ENCODE measurements at regions not wholly inside any gene's neighbourhood (a gene's known extent, or its start where the extent isn't known, plus 50 kb on each side); places are given as distances from the start of the nearest gene placed in this dataset.

DNA sequence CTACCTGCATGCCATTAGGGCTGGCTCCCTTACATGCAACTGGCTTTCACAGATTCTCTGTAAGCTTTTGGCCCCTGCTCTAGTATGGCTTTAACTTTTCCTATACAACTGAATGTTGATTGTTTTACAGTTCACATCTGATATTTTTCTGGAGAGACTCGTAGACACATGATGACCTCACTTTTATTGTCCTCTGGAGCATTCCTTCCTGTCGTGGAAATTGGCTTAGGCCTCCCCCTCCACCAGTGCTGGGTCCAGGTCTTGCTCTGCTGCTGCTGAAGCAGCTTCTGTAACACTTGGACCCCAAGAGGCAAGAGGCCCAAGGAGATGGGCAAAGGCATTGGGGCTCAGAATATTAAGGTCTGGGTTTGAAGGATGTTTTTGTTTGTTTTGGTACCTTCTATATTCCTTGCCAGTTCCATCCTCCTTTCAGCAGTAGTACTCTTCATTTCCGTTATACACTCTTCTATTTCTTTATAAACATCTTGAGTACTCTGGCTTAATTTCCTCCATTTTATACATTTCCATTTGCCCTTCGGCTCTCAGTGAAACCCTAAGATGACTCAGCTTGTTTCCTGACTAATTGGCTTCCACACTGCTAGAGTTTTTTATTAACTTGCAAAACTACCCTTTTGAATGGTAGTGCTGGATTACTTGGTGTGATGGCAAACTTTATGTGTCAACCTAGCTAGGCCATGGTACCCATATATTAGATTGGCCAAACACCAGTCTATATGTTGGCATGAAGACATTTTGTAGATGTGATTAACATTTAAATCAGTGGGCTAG, 219.8 kb downstream of the CDCA7 start:
- Histone ChIP-seq H3K27me3 (no peaks in the 10 kb centered on the region), H3K4me3 (no peak overlapping the region), H3K27ac (no peak overlapping the region), H3K9me3 (no peaks in the 10 kb centered on the region), H3K36me3 (no peaks in the 10 kb centered on the region), H3K4me1 (no peaks in the 10 kb centered on the region)
- intact Hi-C loops (cut with DNase I; ENCODE audit: low total_unique reads) = no loop called here
- no peak for TF ChIP-seq POLR2A (IDR thresholded peaks at IDR 0.05)
- TF ChIP-seq POLR2AphosphoS5 (IDR thresholded peaks at IDR 0.05) = no peak
- TF ChIP-seq, protein P1, sequence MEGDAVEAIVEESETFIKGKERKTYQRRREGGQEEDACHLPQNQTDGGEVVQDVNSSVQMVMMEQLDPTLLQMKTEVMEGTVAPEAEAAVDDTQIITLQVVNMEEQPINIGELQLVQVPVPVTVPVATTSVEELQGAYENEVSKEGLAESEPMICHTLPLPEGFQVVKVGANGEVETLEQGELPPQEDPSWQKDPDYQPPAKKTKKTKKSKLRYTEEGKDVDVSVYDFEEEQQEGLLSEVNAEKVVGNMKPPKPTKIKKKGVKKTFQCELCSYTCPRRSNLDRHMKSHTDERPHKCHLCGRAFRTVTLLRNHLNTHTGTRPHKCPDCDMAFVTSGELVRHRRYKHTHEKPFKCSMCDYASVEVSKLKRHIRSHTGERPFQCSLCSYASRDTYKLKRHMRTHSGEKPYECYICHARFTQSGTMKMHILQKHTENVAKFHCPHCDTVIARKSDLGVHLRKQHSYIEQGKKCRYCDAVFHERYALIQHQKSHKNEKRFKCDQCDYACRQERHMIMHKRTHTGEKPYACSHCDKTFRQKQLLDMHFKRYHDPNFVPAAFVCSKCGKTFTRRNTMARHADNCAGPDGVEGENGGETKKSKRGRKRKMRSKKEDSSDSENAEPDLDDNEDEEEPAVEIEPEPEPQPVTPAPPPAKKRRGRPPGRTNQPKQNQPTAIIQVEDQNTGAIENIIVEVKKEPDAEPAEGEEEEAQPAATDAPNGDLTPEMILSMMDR (IDR thresholded peaks at IDR 0.05) = no peak
- DNase-seq (ENCODE audit: low spot score in 2 of 2) = no peak

DNA sequence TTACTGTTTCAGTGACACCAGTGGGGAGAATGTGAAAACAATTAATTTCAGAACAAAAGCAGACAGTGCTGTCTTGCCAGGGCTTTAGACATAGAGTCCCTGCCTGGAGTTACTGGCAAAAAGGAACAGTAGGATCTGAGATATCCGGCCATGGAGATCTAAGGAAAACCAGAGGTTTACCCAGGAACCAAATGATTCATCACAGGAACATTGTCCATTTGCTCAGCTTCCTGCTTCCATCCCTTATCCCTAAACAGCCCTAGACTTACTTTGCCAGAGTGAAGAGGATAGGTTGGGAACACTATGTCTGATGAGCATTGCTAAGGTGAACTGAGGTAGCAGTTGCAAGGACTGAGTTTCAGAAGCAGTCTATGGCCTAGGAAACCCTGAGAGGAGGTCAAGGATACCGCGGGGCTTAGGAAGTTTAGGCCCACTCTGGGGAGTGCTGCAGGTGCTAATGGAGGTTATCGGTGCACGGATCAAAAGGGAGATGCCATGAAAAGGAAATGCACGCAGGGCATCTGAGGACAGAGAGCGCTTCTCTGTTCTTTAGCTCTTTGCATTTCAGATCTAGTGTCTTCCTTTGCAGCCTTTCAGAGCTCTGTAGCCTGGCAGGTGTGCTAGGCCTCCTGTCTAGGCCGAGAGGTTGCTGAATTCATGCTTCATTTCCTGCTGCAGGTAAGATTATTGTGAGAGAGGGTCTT, 223.9 kb downstream of the CDCA7 start:
- intact Hi-C loops (cut with DNase I; ENCODE audit: low total_unique reads) = no loop called here
- Histone ChIP-seq H3K27ac (no peak overlapping the region), H3K4me1 (no peaks in the 10 kb centered on the region), H3K4me3 (no peak overlapping the region), H3K27me3 (no peaks in the 10 kb centered on the region), H3K36me3 (no peaks in the 10 kb centered on the region), H3K9me3 (no peaks in the 10 kb centered on the region)
- TF ChIP-seq POLR2AphosphoS5 (IDR thresholded peaks at IDR 0.05) = no peak
- TF ChIP-seq, protein P1 (IDR thresholded peaks at IDR 0.05) = no peak
- no peak for TF ChIP-seq POLR2A (IDR thresholded peaks at IDR 0.05)
- no peak for DNase-seq (ENCODE audit: low spot score in 2 of 2)

DNA sequence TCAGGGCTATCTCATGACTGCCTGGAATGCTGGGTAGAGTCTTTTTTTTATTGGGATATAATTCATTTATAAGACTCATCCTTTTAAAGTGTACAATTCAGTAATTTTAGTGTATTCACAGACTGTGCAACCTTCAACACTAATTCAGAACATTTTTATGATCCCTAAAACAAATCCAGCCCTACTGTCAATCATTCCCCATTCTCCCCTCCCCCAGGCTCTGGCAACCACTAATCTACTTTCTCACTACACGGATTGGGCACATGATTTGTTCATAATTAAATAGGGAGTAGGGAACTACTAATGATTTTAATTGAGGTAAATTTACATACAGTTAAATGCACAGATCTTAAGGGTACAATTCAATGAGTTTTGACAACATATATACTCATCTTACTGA, 225.7 kb downstream of the CDCA7 start:
- H3K9me3 ChIP-seq = no peaks in the 10 kb centered on the region
- H3K4me3 ChIP-seq = no peak overlapping the region
- H3K27me3 ChIP-seq = no peaks in the 10 kb centered on the region
- intact Hi-C loops (cut with DNase I; ENCODE audit: low total_unique reads) = no loop called here
- TF ChIP-seq POLR2AphosphoS5 (IDR thresholded peaks at IDR 0.05) (no peak), POLR2A (IDR thresholded peaks at IDR 0.05) (no peak)
- TF ChIP-seq, protein P1 (IDR thresholded peaks at IDR 0.05) = no peak
- DNase-seq (ENCODE audit: low spot score in 2 of 2) = no peak
- no peaks in the 10 kb centered on the region for H3K36me3 ChIP-seq
- H3K4me1 ChIP-seq = no peaks in the 10 kb centered on the region
- H3K27ac ChIP-seq = no peak overlapping the region

DNA sequence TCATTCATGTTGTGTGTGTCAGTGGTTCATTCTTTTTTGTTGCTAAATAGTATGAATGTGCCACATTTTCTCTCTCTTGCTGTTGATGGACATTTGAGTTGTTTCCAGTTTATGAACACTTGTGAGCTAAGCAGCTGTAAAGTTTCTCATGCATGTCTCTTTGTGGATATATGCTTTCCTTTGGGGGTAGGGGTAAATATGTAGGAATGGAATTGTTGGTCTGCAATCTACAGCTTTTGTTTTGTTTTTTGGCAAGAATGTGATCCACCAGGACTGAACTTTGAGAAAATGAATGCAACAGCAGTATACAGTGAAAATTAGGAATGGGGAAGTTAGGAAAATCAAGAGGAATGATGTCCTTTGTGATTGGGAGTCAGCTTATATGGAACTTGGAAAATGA, 226.3 kb downstream of the CDCA7 start:
- no peaks in the 10 kb centered on the region for H3K27me3 ChIP-seq
- no peaks in the 10 kb centered on the region for H3K36me3 ChIP-seq
- intact Hi-C loops (cut with DNase I; ENCODE audit: low total_unique reads) = no loop called here
- H3K9me3 ChIP-seq = no peaks in the 10 kb centered on the region
- no peak overlapping the region for H3K4me3 ChIP-seq
- no peak for DNase-seq (ENCODE audit: low spot score in 2 of 2)
- H3K4me1 ChIP-seq = no peaks in the 10 kb centered on the region
- TF ChIP-seq POLR2AphosphoS5 (IDR thresholded peaks at IDR 0.05) (no peak), POLR2A (IDR thresholded peaks at IDR 0.05) (no peak)
- TF ChIP-seq, protein P1 (IDR thresholded peaks at IDR 0.05) = no peak
- no peak overlapping the region for H3K27ac ChIP-seq

DNA sequence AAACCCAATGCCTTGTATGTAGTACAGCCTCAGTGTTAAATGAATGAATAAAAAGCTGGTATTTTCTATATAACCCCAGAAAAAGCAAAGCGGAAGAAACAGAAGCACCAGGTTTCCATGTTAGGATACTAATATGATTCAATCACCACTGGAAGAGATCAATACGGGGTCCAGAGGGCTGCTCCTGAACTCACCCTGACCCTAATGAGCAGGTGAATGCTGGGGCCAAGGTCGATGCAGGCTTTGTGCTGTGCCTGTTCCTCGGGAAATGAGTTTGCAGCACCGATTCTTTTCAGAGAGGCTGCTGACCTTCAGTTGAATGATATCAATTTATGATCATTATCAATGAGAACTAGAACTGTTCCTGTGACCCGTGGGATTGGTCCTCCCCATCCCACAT, 228.5 kb downstream of the CDCA7 start:
- no peaks in the 10 kb centered on the region for H3K4me1 ChIP-seq
- no peaks in the 10 kb centered on the region for H3K9me3 ChIP-seq
- no peak overlapping the region for H3K27ac ChIP-seq
- intact Hi-C loops (cut with DNase I; ENCODE audit: low total_unique reads) = no loop called here
- DNase-seq (ENCODE audit: low spot score in 2 of 2) = no peak
- no peak overlapping the region for H3K4me3 ChIP-seq
- no peaks in the 10 kb centered on the region for H3K36me3 ChIP-seq
- H3K27me3 ChIP-seq = no peaks in the 10 kb centered on the region
- TF ChIP-seq POLR2A (IDR thresholded peaks at IDR 0.05) = no peak
- TF ChIP-seq, protein P1 (IDR thresholded peaks at IDR 0.05) = no peak
- no peak for TF ChIP-seq POLR2AphosphoS5 (IDR thresholded peaks at IDR 0.05)
